ENCODE measurements at regions not wholly inside any gene's neighbourhood (a gene's known extent, or its start where the extent isn't known, plus 50 kb on each side); places are given as distances from the start of the nearest gene placed in this dataset.

DNA sequence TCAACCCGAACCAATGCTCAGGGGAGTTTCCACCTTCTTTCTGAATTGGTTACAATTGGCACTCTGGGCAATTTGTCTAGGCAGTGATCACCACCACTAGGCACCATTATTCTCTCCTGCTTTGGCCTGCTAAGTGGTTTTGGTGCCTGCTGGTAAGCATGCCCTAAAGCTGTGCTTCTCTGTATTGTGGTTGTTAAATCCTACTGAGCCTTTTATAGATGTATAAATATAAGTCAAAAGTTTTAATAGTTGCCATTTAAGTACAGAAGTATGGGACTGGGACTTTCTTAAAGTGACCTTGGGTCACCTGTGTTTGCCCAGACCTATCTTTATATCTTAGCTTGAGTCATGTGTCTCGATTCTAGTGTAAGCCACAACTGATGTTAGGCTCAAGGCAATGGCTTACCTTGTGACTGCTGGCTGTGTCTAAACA lies 475.9 kb downstream of the SLC16A7 start:
- Histone ChIP-seq H3K4me3 (replicated peaks in 1 of 3; ENCODE audit: low read depth in 2 of 3, low read length in 3 of 3) (no peak overlapping the region), H3K79me2 (ENCODE audit: insufficient read depth, low read length) (no peaks in the 10 kb centered on the region), H3K27me3 (ENCODE audit: control insufficient read depth in 2 of 2, insufficient read depth in 2 of 2, low read length in 2 of 2) (no peaks in the 10 kb centered on the region), H2AFZ (ENCODE audit: insufficient read depth, low read depth, low read length, poor library complexity, severe bottlenecking) (no peak overlapping the region), H3K9ac (ENCODE audit: insufficient read depth, low read length, poor library complexity, severe bottlenecking) (no peak overlapping the region), H3K27ac (ENCODE audit: low read depth in 1 of 2, low read length in 2 of 2) (no peak overlapping the region), H3K36me3 (replicated peaks in 1 of 2; ENCODE audit: control insufficient read depth in 1 of 2, insufficient read depth in 2 of 2, low read length in 2 of 2) (no peaks in the 10 kb centered on the region), H3K4me1 (ENCODE audit: control insufficient read depth in 1 of 2, insufficient read depth in 2 of 2, low read length in 2 of 2) (no peaks in the 10 kb centered on the region), H4K20me1 (ENCODE audit: insufficient read depth, low read length) (no peaks in the 10 kb centered on the region), H3K9me3 (replicated peaks in 1 of 2; ENCODE audit: control insufficient read depth in 1 of 2, insufficient read depth in 1 of 2, low read length in 2 of 2) (peaks cover 3 to 10% of the 10 kb centered on the region in 2 donors), H3K4me2 (replicated peaks; ENCODE audit: extremely low read depth, low read length, poor library complexity, severe bottlenecking) (no peak overlapping the region)
- Mint-ChIP-seq H3K27ac (no peak overlapping the region), H3K27me3 (ENCODE audit: low read depth in 3 of 3) (peaks cover 0 to 2% (median 0%) of the 10 kb centered on the region in 3 donors), H3K9me3 (peaks cover 0 to 5% (median 3%) of the 10 kb centered on the region in 7 donors), H3K36me3 (no peaks in the 10 kb centered on the region), H3K4me1 (no peaks in the 10 kb centered on the region), H3K4me3 (no peak overlapping the region)
- no peak for DNase-seq
- intact Hi-C loops (cut with micrococcal nuclease) = no loop called here
- WGBS (ENCODE audit: insufficient coverage) = no CpG with 5 or more reads among the region's 2 CpGs
- TF ChIP-seq, protein P1, sequence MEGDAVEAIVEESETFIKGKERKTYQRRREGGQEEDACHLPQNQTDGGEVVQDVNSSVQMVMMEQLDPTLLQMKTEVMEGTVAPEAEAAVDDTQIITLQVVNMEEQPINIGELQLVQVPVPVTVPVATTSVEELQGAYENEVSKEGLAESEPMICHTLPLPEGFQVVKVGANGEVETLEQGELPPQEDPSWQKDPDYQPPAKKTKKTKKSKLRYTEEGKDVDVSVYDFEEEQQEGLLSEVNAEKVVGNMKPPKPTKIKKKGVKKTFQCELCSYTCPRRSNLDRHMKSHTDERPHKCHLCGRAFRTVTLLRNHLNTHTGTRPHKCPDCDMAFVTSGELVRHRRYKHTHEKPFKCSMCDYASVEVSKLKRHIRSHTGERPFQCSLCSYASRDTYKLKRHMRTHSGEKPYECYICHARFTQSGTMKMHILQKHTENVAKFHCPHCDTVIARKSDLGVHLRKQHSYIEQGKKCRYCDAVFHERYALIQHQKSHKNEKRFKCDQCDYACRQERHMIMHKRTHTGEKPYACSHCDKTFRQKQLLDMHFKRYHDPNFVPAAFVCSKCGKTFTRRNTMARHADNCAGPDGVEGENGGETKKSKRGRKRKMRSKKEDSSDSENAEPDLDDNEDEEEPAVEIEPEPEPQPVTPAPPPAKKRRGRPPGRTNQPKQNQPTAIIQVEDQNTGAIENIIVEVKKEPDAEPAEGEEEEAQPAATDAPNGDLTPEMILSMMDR (IDR thresholded peaks at IDR 0.05) = no peak

DNA sequence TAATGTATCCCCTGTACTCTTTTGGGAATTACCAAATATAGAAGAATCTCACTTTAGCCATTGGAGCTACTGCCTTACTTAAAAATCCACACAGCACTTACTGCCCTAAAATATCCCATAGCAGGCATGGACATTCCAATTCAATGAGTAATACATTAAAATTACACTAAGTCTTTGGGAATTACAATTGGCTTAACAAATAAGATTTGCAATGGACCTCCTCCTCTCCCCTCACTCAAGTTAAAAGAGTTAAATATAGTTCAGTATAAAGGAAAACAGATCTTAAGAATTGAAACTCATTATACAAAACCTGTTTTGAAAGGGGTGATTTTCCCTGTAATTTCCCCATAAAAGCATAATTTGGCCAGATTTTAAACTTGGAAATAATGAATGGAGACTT lies 477.1 kb downstream of the SLC16A7 start:
- H3K27me3 ChIP-seq (ENCODE audit: control insufficient read depth in 2 of 2, insufficient read depth in 2 of 2, low read length in 2 of 2) = no peaks in the 10 kb centered on the region
- peaks cover 0 to 5% (median 3%) of the 10 kb centered on the region in 7 donors for H3K9me3 Mint-ChIP-seq
- no peaks in the 10 kb centered on the region for H3K79me2 ChIP-seq (ENCODE audit: insufficient read depth, low read length)
- H3K4me2 ChIP-seq (replicated peaks; ENCODE audit: extremely low read depth, low read length, poor library complexity, severe bottlenecking) = no peak overlapping the region
- peaks cover 3 to 10% of the 10 kb centered on the region in 2 donors for H3K9me3 ChIP-seq (replicated peaks in 1 of 2; ENCODE audit: control insufficient read depth in 1 of 2, insufficient read depth in 1 of 2, low read length in 2 of 2)
- no peak overlapping the region for H3K27ac ChIP-seq (ENCODE audit: low read depth in 1 of 2, low read length in 2 of 2)
- H4K20me1 ChIP-seq (ENCODE audit: insufficient read depth, low read length) = no peaks in the 10 kb centered on the region
- H3K9ac ChIP-seq (ENCODE audit: insufficient read depth, low read length, poor library complexity, severe bottlenecking) = no peak overlapping the region
- no peak overlapping the region for H3K27ac Mint-ChIP-seq
- no peaks in the 10 kb centered on the region for H3K4me1 ChIP-seq (ENCODE audit: control insufficient read depth in 1 of 2, insufficient read depth in 2 of 2, low read length in 2 of 2)
- H3K36me3 Mint-ChIP-seq = no peaks in the 10 kb centered on the region
- no peak for DNase-seq
- intact Hi-C loops (cut with micrococcal nuclease) = no loop called here
- H3K4me3 Mint-ChIP-seq = no peak overlapping the region
- H3K27me3 Mint-ChIP-seq (ENCODE audit: low read depth in 3 of 3) = peaks cover 0 to 2% (median 0%) of the 10 kb centered on the region in 3 donors
- peaks cover 4% of the 10 kb centered on the region for H3K4me1 Mint-ChIP-seq
- no peaks in the 10 kb centered on the region for H3K36me3 ChIP-seq (replicated peaks in 1 of 2; ENCODE audit: control insufficient read depth in 1 of 2, insufficient read depth in 2 of 2, low read length in 2 of 2)
- H3K4me3 ChIP-seq (replicated peaks in 1 of 3; ENCODE audit: low read depth in 2 of 3, low read length in 3 of 3) = no peak overlapping the region
- TF ChIP-seq, protein P1 (IDR thresholded peaks at IDR 0.05) = no peak
- H2AFZ ChIP-seq (ENCODE audit: insufficient read depth, low read depth, low read length, poor library complexity, severe bottlenecking) = no peak overlapping the region

Measured in CD14-positive monocyte (primary cell).